Pons (tissue), 1 donor: ENCODE measurements at regions not wholly inside any gene's neighbourhood (a gene's known extent, or its start where the extent isn't known, plus 50 kb on each side); places are given as distances from the start of the nearest gene placed in this dataset.

ENCODE experiments used
- DNase-seq: peaks from one replicate; pipeline ENCODE4 v3.0.0-alpha.2; 2016; ENCODE audit warnings: low spot score

DNA sequence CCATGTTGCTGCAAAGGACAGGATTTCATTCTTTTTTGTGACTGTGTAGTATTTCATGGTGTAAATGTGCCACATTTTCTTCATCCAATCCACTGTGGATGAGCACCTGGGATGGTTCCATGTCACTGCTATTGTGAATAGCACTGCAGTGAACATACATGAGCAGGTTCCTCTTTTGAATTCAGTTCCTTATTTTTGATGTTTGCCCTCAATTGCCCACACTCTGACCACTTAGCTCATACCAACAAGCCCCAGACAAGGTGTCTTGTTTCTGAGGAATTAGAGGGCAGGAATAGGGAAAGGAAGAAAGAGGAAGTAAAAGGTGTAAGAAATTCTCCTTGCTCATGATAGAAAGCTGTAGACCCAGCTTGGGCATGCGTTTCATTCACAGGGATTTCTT is 244.2 kb upstream of the ZNF507 start:
- DNase-seq: no peak

DNA sequence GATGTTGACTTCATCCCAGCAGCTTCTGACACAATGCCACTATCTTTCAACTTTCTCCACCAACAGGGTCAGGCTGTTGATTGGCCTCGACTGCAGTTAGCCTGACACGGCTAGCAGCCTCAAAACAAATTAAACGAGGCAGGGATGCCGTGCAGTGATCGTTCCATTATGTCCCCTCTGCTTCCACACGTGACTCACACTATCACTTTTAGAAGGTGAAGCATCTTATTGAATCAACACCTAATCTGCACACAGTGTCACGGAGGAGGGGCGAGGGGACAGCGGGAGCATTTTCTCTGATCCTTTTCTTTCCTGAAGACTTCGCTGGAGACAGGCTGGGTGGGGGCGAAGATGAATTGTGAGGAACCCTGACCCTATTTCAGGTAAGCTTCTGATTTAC is 241.9 kb upstream of the ZNF507 start:
- no peak for DNase-seq

DNA sequence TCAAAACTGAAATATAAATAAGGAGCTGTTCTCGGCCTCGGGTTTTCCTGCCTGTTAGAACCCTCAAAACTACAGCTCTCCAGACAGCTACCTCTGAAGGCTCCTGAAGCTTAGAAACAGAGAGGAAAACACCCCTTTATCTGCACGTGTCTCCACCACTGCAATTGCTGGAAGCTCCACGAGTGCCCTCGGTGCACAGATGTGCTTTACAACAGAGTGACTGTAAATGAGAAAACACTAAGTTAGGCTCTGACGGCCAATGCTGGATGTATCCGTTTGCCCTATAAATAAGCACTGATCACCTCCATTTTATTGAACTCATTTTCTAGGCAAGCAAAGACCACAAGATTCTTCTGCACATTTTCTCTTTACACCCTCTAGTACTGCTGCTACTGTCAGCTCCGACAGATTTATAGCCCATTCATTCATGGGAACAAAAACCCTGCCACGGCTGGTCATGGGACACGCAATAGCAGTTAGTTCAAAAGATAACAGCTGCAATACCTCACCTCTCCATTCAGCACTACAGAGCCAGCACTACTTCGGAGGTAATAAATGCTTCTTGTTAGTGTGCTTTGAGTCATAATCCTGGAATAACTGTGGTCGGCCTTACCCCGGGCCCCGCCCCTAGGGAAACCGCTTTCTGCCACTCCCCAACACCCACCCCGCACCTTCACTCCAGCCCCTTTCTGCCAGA is 241.1 kb upstream of the ZNF507 start:
- no peak for DNase-seq

DNA sequence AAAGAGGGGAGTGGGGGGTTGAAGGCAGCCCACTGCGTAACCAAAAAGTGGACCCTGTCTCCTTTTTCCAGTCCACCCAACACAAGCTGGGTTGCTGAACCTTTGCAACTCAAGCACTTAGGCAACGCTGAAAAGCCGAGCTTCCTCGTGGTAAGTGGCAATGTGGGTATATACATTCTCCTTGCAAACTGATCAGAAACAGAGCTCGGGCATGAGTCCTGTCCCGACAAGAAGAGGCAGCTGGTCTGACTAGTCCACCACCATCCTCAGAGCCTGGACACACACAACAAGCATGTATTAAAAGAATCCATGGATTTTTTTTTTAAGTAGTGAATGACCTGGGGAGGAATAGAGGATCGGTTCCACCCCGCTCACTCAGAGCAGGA is 240.6 kb upstream of the ZNF507 start:
- no peak for DNase-seq

DNA sequence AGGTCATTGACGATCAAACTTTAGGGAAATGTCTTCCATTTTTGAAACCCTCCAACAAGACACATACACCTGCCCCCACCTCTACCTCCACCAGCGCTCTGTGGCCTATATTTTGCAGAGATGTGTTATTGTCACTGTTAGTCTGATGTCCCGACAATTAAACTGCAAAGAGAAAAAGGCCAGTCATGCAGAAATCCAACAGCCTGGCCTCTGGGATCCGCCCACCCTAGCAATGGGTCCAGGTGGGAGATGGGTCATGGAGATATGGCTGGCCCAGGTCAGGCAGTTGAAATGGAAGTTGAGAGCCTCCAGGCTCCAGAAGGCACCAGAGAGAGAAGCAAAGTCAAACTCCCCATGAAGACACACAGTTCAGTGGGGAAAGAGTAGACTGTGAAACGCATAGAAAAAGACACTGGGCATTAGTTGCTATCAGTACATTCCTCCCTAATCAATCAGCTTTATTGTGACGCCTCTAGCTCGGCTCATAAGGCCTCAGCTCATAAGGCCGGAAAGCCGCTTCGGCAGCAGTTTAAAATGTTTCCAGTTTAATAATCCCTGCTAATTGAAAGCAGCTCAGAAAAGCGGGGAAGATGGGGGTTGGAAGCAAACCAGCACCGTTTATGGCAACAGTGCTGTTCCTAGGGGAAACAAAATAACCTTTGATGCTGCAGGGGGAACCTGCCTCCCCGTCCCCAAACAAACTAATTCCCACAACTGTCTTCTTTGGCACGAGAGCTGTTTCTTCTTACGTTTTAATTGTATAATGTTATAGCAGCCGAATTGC is 239.7 kb upstream of the ZNF507 start:
- no peak for DNase-seq

DNA sequence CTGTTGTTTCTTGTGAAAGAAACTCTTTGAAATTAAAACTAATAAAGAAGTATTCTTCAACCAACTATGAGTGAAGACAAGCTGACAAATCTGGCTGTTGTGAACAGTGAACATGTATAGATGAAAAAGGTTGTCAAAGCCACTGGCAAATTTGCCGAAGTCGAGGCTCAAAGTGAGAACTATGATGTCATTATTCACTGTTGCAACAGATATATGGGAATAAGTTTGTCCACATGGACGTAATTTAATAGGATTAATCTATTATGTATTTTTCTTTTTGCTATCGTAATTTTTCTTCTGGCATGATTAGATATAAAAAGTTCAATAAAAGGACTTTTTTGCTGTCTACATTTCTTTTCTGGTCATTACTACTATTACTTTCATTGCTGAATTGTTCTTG is 223.2 kb upstream of the ZNF507 start:
- DNase-seq: no peak

DNA sequence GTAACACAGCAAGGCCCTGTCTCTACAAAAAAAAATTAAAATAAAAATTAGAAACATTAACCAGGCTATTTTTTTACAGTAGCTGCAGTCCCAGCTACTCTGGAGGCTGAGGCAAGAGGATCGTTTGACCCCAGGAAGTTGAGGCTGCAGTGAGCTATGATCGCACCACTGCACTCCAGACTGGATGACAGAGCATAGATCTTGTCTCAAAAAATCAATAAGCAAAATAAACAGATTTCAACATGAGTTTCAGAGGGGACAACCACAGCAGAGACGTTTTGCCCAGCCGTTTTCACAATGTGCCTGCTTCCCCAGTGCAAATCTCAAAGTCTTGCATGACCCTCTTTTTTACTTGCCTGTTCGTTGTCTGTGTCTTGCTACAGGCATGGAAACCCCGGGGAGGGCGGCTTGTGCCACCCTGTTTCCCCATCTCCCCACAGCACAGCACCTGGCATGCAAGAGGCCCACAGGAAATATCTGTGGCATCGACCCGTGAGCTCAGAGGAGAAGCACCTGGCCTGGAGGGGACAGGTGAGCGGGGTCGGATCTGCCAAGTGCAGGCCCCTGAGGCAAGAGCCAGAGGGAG is 222.0 kb upstream of the ZNF507 start:
- DNase-seq: no peak

DNA sequence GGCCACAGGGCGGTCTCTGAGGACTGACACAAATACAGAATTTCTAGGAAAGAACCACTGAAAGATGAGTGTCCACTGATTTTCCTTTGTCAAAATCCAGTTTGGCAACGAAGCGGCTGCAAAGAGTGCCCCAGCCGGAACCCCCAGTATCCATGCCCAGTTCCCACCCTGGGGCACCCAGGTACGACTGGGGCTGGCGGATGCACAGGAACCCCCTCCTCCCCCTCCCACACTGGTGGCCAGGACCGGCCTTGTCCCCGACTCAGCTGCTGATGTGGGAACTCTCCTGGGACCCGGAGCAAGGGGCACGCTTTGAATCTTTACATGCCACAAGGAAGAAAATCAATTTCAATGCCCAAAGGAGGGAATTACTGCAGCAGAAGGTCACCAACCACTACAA is 220.8 kb upstream of the ZNF507 start:
- DNase-seq: no peak

DNA sequence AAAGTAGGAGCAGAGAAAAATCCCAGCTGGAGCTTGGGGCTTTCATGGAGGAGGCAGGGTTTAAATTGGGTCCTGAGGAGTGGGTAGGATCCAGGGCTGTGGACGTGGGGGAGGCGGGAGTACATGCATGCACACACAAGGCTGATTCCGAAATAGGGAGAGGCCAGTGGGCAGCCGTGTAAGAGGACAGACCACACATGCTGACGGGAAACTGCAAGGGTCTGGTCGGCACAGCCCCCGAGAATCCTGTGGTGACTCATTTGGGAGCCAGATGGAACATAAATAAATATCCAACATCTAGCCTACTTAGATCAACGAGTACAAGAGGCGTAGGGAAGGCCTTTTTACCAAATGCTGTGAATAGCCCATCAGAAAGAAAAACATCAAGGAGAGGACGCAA is 216.3 kb upstream of the ZNF507 start:
- no peak for DNase-seq

DNA sequence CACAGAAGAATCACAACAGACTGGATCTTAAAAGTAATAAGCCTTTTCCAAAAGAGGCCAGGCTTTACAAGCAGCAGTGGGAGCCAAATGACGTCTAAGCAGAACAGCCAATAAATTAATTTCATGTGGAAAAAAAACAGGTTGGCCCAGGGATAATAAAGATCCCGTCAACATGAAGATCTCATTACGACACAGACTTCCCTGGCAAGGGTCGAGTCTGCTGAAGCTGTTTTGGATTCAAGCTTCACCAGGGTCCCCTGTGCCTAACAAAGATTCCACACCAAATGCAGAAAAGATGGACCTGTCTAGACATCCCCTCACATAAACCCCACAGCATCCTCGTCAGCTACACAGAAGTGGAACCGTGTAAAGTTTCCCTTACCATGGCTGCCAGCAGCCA is 215.1 kb upstream of the ZNF507 start:
- DNase-seq: no peak

DNA sequence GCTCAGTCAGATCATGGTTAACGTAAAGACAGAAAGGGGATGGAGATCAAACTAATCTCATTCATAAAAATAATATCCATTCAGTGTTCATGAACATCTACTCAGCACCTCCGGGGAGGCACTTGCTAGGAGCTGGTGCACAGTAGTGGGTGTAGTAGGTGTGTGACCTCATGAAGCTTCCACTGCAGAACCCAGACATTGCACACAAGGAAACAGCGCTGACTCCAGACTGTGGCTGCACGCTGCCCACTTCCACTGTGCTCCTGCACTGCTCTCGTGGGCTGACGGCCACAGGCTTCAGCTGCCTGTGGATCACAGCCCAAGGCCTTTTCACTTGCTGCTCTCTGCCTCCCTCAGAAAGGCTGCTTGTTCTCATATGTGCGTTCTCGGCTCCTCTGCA is 214.4 kb upstream of the ZNF507 start:
- DNase-seq: no peak

DNA sequence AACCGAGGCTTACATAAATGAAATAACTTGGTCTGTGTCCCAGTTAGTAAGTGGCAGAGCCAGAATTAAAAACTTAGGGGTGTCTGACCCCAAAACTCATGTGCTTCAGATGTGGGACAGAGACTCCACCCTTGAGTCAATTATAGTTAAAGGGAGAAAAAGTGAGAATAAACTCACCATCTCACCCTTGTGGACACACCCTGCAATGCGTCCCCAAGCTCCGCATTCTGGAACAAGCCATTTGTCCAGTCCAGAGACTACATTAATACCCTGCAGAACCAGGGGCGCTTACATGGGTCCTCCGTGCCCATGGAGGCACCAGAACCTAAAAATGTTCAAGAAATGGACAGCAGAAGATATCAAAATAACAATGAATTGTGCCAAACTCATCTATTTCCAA is 207.0 kb upstream of the ZNF507 start:
- DNase-seq: no peak

DNA sequence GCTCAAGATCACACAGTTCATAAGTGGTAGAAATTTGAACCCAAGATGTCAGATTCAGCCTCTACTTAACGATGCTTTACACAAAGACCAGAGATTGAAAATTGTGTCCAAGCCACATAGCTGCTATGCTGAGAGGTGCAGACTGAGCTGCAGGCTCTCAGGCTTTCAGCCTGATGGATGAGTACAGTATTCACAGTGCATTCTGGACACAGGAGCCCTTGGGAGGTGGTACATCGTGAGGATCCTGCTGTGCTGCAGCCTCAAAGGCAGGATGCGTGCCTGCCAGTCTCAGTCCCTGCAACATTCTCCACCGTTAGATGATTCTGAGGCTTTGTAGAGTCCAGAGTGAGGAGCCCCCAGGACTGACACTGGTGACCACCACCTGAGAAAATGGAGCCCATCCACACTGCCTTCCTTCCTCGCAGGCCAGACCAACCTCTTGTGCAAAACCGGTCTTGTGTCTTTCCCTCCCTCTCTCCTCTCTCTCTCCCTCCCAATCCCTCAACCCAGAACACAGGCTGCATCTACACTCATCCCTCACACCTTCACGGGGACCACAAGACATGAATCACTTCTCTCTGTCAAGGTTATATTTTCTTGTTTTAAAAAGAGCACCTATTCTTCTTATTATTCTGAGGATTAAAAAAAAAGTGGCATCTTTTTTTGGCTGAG is 203.4 kb upstream of the ZNF507 start:
- DNase-seq: no peak

DNA sequence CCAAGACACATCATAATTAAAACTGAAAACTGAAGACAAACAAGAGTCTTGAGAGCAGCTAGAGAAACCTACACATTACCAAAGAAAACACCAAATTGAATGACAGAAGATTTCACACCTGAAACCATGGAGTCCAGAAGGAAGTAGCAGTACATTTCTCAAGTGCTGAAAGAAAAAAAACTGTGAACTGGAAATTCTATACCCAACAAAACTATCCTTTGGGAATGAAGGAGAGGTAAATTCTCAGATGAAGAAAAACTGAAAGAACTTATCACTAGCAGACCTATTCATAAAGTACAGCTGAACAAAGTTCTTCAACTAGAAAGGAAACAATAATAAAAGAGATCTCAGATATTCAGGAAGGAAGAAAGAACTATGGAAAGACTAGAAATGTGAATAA is 198.7 kb upstream of the ZNF507 start:
- DNase-seq: no peak

DNA sequence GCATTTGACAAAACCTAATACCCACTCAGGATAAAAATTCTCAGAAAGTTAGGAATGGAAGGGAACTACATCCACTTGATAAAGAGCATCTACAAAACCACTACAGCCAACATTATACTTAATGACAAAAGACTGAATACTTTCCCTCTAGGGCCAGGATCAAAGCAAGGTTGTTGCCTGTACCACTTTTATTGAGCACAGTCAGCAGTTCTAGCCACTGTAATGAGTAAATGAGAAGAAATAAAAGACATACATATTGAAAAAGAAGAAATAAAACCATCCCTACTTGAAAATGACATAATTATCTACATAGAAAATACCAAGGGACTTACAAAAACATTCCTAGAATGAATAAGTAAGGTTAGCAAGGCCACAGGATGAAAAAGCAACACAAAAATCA is 194.8 kb upstream of the ZNF507 start:
- no peak for DNase-seq

DNA sequence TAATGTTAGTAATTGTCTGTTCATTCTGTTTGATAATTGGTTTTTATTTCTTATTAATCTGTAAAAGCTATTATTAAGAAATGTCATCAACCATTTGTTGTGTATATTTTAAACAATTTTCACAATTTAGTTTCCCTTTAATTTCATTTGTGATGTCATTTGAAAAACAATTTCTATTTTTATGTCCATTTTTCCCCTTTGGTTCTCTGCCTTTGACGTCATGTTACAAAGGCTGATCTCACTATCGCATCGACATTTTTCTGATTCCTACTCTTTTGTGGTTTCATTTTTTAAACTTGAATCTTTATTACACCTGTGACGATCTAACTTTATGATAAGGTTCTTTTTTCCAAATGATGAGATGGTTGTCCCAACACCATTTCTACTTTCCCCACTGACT is 191.0 kb upstream of the ZNF507 start:
- no peak for DNase-seq

DNA sequence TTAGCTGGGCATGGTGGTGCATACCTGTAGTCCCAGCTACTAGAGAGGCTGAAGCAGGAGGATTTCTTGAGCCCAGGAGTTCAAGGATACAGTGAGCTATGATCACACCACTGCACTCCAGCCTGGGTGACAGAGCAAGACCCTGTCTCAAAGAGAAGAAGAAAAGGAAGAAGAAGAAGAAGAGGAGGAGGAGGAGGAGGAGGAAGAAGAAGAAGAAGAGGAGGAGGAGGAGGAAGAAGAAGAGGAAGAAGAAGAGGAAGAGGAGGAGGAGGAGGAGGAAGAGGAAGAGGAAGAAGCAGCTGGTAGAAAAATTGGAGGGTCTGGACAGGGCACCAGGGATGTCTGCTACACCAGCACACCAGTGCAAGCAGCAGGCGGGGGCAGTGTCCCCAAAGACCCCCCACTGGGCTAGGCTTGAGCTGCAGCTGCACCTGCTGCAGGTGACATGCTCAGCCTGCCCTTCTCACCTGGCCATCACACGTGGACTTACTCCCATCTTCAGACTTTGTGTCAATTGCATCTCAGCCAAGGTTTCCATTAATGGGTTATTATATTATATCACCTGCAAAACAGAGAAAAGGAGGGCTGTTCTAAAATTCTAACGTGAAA is 180.9 kb upstream of the ZNF507 start:
- no peak for DNase-seq

DNA sequence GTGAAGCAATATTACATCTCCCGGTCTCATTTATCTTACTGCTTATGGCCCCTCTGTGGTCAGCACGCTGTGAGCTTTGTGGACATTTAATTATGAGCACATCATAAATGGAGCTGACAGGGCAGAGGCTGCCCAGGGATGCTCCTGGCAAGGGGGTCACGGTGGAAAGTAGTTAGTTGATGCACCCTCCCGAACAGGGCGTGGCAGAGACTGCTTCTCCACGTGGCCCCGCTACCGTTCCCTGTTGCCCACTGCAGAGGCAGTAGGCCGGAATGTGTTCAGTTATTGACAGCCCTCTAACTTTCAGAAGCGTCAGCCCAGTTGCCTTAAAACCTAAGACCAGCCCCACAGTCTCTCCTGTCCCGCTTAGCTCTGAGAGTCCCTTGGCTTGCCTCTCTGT is 180.3 kb upstream of the ZNF507 start:
- DNase-seq: no peak

DNA sequence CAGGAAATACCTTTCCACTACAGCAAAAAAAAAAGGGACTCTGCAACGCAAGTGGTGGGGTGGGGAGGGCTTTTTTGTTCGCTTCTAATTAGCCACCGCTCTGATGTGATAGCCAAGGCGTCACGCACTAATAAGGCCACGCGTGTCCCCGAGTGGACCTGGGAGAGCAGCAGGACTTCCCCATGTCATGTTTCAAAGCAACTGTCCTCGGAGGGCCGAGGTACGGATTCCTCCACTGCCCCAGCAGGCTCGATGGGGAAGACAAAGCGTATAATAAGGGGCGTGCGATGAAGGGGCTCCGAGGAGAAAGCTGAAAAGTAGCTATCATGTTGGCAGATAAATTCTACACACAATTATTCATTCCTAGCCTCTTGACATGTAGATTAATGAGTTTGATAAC is 179.7 kb upstream of the ZNF507 start:
- DNase-seq: no peak

DNA sequence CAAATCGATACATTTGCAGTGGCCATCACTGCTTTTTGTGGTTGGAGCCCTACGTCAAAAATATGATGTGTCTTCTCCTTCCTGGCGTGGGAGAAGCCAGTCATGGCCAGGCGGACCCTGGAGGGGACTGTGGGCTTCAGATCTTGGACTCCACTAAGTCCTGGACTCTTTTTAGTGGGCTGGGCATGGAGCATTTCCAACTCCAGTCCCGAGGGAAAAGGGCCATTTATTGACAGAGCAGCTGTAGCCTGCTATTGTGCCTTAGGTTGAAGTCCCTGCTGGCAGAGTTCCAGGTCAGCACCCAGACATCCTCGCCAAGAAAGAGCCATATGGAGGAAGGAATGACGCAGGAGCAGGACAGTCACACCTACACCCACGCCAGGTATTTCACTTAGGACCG is 179.2 kb upstream of the ZNF507 start:
- DNase-seq: no peak

DNA sequence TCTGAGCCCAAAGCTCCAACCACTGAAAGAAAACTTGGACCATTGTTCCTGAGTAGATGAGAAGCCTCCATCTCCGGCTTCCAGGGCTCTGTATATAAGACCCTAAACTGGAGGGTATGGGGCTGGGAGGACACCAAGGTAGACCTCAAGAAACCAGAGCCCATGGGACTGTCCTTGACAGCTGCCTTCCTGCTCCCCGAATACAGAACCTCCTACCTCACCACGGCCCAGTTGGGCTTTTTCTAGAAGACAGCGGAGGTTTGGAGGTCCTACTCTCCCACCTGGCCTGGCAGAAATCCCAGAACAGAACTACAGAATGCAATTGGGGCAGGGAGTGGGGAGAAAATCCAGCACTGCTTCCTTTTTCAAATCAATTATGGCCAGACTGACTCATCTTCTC is 177.3 kb upstream of the ZNF507 start:
- no peak for DNase-seq

DNA sequence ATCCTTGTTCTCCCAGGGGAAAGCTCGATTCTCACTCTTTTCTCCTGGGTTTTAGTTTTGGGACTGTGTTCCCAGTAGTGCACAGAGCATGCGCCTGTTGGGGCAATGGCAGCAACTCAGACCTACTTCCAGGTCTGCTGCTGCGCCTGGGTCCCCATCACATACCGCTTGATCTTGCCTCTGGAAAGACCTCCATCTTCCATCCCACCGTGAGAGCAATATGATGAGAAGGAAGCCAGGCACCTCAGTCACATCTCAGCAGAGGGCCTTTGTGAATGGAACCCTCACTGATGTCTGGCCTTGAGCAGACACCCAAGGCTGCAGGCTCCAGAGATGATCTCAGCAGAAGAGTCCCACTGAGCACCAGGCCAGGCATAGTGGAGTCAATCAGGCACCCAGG is 176.8 kb upstream of the ZNF507 start:
- no peak for DNase-seq

DNA sequence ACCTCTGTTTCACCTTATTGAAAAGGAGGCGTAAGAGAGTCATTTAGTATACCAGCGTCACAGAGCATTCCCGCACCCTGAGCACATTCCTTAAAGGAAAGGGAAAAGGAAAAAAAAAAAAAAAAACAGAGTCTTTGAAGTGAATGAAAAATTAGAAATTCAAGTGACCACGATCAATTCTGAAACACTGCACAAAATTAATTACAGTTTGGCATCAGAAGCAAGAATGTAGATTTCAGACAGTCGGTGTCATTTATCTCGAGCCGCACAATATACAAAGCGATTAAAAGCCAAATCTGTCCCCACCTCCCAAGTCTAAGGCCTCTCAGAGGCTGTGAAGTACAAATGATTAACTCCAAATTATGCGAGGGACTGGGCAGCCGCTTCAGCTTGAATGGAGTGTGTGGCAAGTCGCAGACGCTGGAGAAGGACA is 173.7 kb upstream of the ZNF507 start:
- no peak for DNase-seq
